RCC 7860 (cell line): ENCODE measurements at regions not wholly inside any gene's neighbourhood (a gene's known extent, or its start where the extent isn't known, plus 50 kb on each side); places are given as distances from the start of the nearest gene placed in this dataset.
"Not testable (repeated sequence)": the region's sequence is repeated elsewhere in the genome, so short reads cannot be mapped to it uniquely, and the experiment has no call there.

Source experiments
- DNase-seq: peaks from one replicate; pipeline ENCODE4 v3.0.0-alpha.2; 2015; ENCODE audit warnings: low spot score
- FAIRE-seq: peaks from 2 replicates; lab custom pipeline; 2012; peaks lifted over from hg19 to GRCh38; lab: Jason Lieb, UNC

DNA sequence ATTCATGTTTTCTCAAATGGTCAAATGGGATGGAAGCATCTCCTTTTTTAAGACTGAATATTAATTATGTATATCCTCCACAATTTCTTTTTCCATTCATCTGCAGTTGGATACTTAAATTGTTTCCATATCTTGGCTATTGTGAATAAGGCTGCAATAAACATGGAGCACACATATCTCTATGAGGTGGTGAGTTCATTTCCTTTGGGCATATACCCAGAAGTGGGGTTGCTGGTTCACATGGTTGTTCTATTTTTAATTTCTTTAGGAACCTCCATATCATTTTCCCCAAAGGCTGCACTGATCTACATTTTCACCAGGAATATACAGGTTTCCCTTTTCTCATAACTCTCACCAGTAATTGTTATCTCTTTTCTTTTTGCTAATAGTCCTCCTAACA, 566.3 kb downstream of the KCTD12 start:
- no peak for FAIRE-seq
- no peak for DNase-seq

DNA sequence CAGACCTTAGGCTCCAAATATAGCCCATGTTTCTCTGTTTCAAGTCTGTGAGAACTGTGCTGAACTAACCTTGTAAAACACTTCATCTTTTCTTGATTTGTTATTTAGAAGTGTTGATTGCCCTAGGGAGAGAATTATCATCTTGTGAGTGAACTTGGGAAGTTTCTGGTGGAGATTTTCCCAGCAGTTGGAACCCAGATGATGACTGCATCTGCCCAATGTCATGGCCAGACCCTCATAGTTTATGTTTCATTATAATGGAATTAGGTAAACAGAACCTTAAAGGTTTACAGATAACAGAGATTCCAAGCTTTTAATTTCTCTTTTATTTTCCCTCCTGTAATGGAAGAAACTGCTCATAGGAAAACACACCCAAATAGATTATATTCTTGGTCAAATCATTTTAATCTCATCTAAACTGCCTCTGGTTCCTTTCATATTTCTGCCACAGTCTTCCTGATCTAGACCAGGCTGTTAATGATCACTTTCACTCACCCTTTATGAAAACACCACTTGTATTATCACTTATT, 569.1 kb downstream of the KCTD12 start:
- no peak for FAIRE-seq
- DNase-seq: no peak

DNA sequence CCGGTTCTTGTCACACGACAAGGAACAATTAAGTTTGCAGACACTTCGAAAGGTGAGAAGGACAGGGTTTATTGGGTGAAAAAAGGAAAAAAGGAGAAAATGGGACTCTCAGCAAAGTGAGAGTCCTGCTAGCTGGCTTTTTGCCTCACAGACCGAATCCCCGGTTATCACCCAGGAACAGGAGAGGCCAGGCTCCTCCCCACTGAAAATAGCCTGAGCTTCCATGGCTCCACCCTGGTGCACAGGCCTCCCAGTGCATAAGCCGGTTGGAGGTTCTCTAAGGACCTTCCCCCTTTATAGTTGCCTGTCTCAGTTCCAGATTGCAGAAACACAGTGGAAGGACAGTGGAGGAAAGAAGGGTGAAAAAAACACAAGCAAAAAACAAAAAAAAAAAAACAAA, 571.7 kb downstream of the KCTD12 start:
- DNase-seq: no peak
- FAIRE-seq: no peak

DNA sequence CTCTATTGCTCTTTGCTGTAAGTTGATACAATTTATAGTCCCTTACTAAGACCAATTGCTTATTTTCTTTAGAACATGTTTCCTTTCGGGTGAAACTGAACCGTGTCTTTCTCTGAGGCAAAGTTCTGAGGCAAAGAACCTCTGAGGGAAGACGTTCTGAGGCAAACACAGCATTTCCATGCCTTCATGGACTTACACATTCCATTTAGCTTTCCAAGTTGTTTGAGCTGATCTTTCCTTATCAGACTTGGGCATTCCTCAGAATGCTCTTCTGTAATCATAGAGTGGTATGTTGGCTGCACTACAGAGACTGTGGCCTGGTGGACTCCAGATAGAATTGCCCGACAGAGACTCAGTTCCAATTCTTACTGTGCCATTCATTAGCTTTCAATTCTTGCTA, 579.1 kb downstream of the KCTD12 start:
- DNase-seq (no peak), FAIRE-seq (no peak)

DNA sequence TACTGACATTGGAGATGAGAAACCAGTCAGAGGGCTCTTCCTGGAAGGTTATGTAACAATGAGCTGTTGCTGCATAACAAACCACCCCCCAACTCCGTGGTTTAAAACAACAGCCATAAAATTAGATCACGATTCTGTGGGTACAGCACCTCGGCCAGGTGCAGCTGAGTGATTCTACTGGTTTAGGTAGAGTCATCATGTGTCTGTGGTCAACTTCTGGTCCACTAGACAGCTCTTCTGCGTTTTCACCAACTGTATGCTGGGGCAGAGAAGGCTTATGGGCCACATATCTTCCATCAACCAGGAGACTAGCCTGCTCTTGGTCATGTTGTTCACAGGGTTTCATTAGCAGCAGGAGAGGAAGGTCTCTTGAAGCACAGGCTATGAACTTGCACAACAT, 585.5 kb downstream of the KCTD12 start:
- DNase-seq: no peak

DNA sequence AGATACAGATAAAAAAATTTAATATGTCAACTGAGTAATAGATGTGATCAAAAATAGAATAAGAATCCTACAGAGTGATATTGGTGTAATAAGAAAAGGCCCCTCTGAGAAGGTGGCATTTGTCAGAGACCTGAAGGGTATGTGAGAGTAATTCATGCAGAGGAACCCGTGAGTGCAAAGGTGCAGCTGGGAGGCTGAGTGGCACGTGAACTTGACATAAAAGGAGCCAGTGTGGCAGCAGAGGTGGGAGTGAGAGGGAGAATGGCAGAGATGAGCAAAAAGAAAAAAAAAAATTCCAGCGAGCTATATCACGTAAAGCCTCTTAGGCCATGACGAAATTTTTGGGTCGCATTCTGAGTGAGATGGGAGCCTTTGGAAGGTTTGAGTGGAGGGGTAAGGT, 588.9 kb downstream of the KCTD12 start:
- FAIRE-seq: no peak
- DNase-seq: no peak

More for the DNA sequence above, 585.5 kb downstream of the KCTD12 start:
- no peak for FAIRE-seq

DNA sequence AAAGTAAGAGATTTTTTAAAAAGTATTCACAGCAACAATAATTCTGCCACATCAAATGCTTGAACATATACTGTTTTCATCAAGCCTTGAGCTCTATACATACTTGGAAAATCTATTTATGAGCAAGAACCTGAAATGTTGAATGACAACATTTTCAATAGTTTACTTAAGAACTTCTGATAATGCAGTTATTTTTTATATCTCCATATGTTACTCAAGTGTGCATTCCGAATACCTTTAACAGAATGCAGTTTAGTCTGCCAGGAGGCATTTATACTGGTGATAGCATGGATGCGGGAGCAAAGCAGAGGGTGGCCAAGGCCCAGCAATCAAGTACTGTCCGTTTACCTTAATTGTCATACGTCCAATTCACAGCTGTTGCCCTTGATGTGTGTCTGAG, 589.5 kb downstream of the KCTD12 start:
- FAIRE-seq: no peak

DNA sequence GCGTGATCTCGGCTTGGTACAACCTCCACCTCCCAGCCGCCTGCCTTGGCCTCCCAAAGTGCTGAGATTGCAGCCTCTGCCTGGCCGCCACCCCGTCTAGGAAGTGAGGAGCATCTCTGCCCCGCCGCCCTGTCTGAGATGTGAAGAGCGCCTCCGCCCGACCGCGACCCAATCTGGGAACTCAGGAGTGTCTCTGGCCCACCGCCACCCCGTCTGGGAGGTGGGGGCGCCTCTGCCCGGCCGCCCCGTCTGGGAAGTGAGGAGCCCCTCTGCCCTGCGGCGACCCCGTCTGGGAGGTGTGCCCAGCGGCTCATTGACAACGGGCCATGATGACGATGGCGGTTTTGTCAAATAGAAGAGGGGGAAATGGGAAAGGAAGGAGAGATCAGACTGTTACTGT, 591.2 kb downstream of the KCTD12 start:
- DNase-seq, FAIRE-seq: not testable (repeated sequence)

More for the DNA sequence above, 589.5 kb downstream of the KCTD12 start:
- DNase-seq: no peak

DNA sequence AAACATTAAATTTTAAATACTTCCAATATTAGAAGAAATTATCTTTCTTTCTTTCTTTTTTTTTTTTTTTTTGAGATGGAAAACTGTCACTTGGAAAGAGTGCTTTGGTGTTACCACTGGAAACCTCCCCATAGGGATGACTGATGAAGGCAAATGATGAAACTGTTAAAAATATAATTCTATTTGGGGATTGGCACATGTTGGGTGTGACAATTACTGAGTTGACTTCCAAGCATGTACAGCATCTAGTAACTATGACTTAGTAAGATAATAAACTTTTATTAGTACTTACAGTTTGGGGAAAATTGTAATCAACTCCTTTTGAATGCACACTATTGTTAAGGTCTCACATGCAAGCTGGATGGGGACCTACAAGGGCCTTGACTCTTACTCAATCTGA, 592.5 kb downstream of the KCTD12 start:
- FAIRE-seq (no peak), DNase-seq (no peak)

DNA sequence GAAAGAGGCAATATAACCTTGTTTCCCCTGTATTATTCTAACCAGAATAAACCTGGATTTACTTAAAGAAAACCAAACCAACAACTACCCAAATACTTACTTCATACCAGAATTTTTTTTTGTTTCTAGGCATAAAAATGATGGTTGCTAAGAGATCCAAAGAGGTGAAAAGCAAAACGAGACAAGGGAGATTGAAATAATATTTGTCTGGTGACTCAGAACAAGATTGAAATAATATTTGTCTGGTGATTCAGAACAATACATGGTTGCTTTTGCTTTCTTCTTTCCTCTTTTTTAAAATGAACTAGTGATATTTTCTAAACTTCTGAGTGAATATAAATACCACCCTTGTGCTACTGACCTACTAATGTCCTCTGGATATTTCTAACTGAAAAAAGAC, 592.9 kb downstream of the KCTD12 start:
- FAIRE-seq: no peak
- peak; percentile 22 for DNase-seq

DNA sequence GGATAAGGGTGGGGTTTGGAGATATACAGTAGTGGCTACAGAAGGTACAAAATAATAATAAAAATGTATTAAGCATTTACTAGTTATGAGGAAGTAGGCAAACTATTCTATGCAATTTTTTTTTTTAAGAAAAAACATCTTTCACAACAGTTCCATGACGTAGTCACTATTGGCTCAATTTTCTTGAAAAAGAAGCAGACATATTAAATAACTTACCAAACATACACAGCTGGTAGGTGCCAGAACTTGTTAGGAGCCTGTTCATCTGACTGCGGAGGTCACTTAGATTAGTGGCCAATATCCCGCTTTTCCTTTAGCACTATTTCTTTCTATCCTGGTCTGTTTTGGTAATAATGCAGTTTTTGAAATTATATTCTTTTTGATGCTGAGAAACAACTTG, 593.5 kb downstream of the KCTD12 start:
- DNase-seq (no peak), FAIRE-seq (no peak)

DNA sequence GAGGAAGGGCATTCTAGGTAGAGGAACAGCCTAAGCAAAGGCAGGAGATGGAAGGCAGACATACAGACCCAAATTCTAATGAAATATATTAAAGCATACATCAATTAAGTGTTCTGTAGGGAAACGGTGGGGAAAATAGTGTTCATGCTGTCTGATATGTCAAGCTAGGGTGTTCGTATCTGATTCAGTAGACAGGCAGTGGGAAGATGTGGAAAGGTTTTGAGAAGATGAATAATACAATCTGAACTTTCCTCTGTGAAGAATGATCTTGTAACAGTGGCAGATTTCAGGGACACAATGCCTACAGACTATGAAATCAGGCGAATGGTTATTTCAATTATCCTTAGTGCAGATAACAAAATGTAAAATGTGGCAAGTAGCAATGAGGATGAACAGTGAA, 594.2 kb downstream of the KCTD12 start:
- DNase-seq (no peak), FAIRE-seq (no peak)

DNA sequence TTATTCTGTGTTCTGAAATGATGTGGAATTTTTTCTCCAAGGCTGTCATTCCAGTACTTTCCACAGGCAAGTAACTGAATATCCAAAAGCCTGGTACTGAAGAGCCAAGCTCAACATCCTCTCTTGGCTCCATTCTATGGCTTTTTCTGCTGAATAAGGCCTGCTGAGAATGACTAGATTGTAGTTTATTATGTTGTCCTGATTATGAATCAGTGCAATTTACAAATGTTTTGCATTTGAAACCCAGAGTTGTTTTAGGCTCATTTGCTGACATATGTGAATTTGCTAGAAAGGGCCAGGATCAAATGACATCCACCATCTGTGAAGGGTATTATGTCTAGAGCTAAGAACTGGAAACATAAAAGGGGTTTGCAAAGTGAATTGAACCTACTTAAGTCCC, 596.6 kb downstream of the KCTD12 start:
- no peak for FAIRE-seq
- DNase-seq: no peak

DNA sequence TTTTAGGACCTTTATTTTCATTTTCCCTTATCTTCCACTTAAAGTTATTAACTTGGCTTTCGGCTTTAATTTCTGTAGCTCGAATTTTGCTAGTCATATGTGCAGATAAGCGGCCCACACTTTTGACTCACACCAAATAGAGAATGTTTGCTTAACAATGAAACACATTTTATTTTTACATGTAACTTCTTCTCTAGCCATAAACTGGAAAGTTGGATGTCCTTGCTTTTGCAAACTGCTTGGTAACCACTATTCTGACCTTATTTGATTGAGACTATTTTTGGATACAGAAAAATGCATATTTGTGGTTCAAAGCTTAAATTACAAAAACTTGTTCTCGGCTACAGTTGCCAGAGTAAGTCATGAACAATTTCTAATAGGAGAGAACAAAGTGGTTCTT, 600.0 kb downstream of the KCTD12 start:
- FAIRE-seq (no peak), DNase-seq (no peak)

DNA sequence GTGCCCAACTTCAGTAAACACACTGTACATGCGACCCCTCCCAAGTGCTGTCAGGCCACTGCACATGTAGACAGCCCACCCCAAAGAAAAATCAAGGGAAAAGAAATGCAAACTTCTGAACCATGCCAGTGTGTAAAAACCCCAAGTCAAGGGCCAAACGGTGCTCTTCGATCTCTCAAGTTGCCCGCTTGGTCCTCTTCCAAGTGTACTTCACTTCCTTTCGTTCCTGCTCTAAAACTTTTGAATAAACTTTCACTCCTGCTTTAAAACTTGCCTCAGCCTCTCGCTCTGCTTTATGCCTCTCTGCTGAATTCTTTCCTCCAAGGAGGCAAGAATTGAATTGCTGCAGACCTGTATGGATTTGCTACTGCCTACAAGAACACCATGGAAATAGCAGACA, 600.7 kb downstream of the KCTD12 start:
- DNase-seq (no peak), FAIRE-seq (no peak)

DNA sequence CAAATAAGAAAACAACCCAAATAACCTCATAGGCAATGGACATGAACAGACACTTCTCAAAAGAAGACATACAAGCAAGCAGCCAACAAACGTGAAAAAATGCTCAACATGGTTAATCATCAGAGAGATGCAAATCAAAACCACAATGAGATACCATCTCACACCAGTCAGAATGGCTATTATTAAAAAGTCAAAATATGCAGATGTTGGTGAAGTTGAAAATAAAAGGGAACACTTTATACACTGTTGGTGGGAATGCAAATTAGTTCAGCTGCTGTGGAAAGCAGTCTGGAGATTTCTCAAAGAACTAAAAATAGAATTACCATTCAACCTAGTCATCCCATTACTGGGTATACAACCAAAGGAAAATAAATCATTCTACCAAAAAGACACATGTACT, 606.4 kb downstream of the KCTD12 start:
- not testable (repeated sequence) for FAIRE-seq, DNase-seq

DNA sequence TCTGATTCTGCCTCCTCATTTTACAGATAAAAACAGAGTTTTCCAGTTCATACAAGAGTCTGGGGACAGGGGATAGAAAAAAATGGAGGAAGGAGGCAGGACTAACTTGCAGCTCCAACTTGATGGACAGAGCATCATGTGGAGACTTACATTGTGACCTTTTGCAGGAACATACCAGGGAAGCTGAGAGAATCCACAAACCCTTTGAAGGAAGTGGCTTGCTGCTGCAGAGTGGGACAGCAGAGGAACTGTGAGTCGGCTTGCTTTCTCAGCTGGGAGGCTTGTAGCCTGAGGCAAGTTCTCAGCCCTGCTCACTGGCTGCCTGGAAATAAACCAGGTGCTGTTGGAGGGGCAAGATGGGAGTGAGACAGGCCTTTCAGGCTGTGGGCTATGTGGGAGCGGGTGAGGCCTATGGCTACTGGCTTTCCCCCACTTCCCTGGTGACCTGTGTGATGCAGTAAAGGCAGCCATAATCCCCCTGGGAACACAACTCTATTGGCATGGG, 614.4 kb downstream of the KCTD12 start:
- DNase-seq (no peak), FAIRE-seq (no peak)

DNA sequence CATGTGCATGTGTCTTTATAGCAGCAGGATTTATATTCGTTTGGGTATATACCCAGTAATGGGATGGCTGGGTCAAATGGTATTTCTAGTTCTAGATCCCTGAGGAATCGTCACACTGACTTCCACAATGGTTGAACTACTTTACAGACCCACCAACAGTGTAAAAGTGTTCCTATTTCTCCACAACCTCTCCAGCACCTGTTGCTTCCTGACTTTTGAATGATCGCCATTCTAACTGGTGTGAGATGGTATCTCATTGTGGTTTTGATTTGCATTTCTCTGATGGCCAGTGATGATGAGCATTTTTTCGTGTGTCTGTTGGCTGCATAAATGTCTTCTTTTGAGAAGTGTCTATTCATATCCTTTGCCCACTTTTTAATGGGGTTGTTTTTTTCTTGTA, 617.9 kb downstream of the KCTD12 start:
- DNase-seq, FAIRE-seq: not testable (repeated sequence)

DNA sequence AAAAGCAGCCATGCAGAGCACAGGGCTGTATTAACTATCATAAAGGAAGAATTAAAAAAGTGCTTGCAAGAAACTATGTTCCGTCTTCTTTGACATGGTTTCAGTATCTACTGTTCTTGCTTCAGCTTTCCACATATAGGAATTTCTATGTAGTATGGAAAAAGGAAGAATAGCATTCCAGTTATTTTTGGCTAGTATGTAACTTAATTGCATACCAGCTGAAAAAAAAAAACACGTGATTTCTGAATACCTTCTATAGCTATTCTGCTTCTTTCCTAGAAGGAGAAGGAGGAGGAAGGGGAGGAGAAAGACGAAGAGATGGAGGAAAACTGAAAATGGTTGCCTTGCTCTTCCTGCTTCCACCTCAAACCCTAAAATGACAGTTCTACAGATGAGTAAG, 619.0 kb downstream of the KCTD12 start:
- no peak for DNase-seq
- no peak for FAIRE-seq

DNA sequence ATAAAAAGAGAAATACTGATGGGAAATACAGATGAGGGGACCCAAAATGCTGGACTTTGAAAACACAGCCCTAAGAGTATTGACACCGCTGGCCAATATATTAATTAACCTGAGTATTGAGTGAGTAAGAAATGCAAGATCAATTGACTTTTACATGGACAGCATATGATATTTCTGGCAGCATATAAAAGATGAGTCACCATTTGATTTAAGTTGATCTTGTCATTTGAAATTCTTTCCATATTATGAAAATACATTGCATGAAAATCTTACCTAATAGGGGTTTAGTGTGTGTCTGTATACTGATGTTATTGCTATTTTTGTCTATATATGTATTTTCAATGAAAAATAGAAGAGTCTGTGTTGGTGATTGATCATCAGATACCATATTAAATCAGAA, 619.6 kb downstream of the KCTD12 start:
- FAIRE-seq (no peak), DNase-seq (no peak)

DNA sequence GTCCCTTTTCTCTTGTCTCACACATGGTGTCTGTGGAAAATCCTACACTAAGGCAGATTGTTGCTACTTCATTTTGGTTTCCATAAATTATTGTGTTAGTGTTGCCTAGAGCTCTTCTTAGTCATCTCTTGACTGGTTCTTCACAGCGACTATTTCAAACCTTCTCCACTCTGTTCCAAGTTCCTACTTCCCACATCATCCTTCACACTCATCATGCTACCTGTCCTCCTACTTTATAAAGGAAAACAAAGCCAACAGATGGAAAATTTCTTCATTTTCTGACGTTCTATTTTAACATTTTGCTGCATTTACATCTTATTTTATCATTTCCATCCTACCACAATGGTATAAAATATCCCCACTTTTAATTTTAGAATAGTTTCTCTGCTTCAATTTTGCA, 614.1 kb downstream of the LMO7 start:
- no peak for FAIRE-seq
- DNase-seq: no peak

DNA sequence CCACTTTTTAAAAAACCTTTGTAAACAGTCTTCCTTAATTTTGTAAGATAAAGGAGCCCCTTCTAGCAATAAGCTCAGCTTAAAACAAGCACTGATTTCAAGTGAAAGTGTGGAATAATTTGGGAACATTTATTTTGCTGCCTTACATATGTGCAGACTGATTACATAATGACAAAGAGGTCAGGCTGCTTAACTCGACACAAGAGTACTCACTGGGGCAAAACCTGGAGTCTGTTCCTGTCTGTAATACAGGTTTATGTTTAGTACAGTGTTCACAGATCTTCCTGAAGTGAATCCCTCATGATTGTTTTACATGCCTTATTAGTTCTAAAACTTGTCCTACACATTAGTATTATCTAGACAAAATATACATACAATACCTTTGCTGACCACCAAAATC, 609.8 kb downstream of the LMO7 start:
- no peak for FAIRE-seq
- DNase-seq: no peak

DNA sequence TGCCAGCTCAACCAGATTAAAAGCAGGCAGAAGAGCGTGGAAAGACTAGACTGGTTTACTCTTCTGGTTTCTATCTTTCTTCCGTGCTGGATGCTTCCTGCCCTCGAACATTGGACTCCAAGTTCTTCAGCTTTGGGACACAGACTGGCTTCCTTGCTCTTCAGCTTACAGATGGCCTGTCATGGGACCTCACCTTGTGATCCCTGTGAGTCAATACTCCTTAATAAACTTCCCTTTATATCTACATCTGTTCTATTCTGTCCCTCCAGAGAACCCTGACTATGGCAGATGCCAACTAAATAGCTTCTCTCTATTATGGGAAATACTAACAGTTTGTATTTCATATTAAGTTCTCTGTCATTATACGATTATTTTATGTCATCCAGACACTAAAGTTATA, 609.1 kb downstream of the LMO7 start:
- no peak for FAIRE-seq
- DNase-seq: no peak
